Lower leg skin (tissue), 3 donors: ENCODE measurements at regions not wholly inside any gene's neighbourhood (a gene's known extent, or its start where the extent isn't known, plus 50 kb on each side); places are given as distances from the start of the nearest gene placed in this dataset.

Experiments
- POLR2A ChIP-seq, 2 donors: fragments of 450-650 bp; IDR thresholded peaks; one replicate each; pipeline ENCODE4 v1.6.1; 2016 to 2017; ENCODE audit warnings: antibody characterized with exemption in 2 of 2, mild to moderate bottlenecking in 1 of 2, moderate library complexity in 1 of 2
- TF ChIP-seq, protein P1 (sequence below), 3 donors: fragments of 450-650 bp; IDR thresholded peaks; one replicate each; pipeline ENCODE4 v1.5.1; 2016; ENCODE audit warnings: antibody characterized with exemption in 3 of 3, mild to moderate bottlenecking in 3 of 3, moderate library complexity in 2 of 3

GRCh38 chr14:26121181-26121580 is 476.7 kb downstream of the NOVA1 start:
- TF ChIP-seq, protein P1, sequence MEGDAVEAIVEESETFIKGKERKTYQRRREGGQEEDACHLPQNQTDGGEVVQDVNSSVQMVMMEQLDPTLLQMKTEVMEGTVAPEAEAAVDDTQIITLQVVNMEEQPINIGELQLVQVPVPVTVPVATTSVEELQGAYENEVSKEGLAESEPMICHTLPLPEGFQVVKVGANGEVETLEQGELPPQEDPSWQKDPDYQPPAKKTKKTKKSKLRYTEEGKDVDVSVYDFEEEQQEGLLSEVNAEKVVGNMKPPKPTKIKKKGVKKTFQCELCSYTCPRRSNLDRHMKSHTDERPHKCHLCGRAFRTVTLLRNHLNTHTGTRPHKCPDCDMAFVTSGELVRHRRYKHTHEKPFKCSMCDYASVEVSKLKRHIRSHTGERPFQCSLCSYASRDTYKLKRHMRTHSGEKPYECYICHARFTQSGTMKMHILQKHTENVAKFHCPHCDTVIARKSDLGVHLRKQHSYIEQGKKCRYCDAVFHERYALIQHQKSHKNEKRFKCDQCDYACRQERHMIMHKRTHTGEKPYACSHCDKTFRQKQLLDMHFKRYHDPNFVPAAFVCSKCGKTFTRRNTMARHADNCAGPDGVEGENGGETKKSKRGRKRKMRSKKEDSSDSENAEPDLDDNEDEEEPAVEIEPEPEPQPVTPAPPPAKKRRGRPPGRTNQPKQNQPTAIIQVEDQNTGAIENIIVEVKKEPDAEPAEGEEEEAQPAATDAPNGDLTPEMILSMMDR (IDR thresholded peaks at IDR 0.05): no peak
- no peak for TF ChIP-seq POLR2A (IDR thresholded peaks at IDR 0.05)
